Endothelial cell of umbilical vein (primary cell): ENCODE measurements at regions not wholly inside any gene's neighbourhood (a gene's known extent, or its start where the extent isn't known, plus 50 kb on each side); places are given as distances from the start of the nearest gene placed in this dataset.

Experiments used
- EZH2 ChIP-seq: IDR thresholded peaks from 2 replicates; pipeline ENCODE4 v1.6.1; 2012; ENCODE audit warnings: borderline replicate concordance, low read depth, mild to moderate bottlenecking, moderate library complexity, low read length, inconsistent platforms; ENCODE audit not compliant: severe bottlenecking
- POLR2AphosphoS5 ChIP-seq: IDR thresholded peaks from 2 replicates; pipeline ENCODE4 v1.6.1; 2012; ENCODE audit warnings: low read depth, mild to moderate bottlenecking, control low read depth, low read length, moderate library complexity; ENCODE audit not compliant: insufficient read depth
- TF ChIP-seq, protein P1 (sequence below), 2 donors: IDR thresholded peaks; 1 replicate in 1 of 2; 2 replicates in 1 of 2; pipeline ENCODE4 v1.5.1; 2011; ENCODE audit warnings: low read length in 2 of 2, mild to moderate bottlenecking in 2 of 2, moderate library complexity in 2 of 2, control low read depth in 1 of 2, inconsistent platforms in 1 of 2, low read depth in 1 of 2; ENCODE audit not compliant: insufficient read depth in 1 of 2; ENCODE audit errors: extremely low read depth in 1 of 2

DNA sequence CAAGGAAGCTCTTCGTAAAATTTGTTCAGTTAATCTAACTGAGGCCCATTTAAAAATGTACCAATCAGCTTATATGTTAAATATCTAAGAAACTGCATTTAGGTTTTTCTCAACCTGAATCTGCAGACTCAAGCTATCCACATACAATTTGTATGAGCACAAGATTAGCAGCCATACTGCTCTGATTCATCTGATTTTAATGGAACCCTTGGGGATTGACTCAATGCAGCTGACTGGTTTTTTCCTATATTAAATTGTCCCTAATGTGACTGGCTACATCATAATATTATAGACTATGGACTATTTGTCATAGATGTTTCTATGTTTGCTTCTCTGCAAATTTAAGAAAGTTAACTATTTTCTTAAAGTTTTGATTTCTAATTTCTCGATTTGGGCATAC lies 451.0 kb upstream of the TUSC1 start:
- TF ChIP-seq, protein P1, sequence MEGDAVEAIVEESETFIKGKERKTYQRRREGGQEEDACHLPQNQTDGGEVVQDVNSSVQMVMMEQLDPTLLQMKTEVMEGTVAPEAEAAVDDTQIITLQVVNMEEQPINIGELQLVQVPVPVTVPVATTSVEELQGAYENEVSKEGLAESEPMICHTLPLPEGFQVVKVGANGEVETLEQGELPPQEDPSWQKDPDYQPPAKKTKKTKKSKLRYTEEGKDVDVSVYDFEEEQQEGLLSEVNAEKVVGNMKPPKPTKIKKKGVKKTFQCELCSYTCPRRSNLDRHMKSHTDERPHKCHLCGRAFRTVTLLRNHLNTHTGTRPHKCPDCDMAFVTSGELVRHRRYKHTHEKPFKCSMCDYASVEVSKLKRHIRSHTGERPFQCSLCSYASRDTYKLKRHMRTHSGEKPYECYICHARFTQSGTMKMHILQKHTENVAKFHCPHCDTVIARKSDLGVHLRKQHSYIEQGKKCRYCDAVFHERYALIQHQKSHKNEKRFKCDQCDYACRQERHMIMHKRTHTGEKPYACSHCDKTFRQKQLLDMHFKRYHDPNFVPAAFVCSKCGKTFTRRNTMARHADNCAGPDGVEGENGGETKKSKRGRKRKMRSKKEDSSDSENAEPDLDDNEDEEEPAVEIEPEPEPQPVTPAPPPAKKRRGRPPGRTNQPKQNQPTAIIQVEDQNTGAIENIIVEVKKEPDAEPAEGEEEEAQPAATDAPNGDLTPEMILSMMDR (IDR thresholded peaks at IDR 0.05; ENCODE audit: extremely low read depth in 1 of 2, insufficient read depth in 1 of 2, low read depth in 1 of 2, low read length in 2 of 2): no peak
- TF ChIP-seq POLR2AphosphoS5: no peak
- TF ChIP-seq EZH2: no peak
